ENCODE measurements at regions not wholly inside any gene's neighbourhood (a gene's known extent, or its start where the extent isn't known, plus 50 kb on each side); places are given as distances from the start of the nearest gene placed in this dataset.

- in situ Hi-C loops (cut with HindIII; ENCODE audit: low sequenced_read_pairs): no loop called here
- no peak for DNase-seq (ENCODE audit: low spot score)
Measured at GRCh38 chr20:40434122-40434521, 254.9 kb downstream of the MAFB start.

DNA sequence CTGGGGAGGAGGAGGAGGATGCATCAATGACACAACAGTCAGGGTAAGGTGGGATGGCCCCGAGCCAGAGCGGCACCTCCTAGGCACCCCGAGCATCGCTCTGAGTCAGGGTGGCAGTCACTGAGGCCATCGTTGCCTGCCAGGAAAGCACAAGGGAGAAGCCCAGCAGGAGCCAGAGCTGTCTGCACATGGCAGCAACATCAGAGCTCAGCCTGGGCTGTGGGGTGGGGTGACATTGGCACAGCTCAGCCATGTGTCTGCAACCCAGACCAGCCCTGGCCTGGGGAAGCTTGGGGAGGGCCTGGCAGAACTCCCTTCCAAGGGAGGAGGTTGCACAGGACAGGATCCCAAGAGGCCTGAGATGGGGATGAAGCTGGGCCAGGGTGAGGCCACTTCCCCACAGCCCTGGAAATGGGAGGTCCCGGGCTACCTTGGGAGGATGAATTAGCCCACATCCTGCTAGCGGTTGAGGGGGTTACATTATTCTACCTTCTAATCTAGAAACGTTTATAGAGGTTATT lies 255.6 kb downstream of the MAFB start:
- in situ Hi-C loops (cut with HindIII; ENCODE audit: low sequenced_read_pairs): no loop called here

GRCh38 chr20:40431611-40432010 lies 257.4 kb downstream of the MAFB start:
- in situ Hi-C loops (cut with HindIII; ENCODE audit: low sequenced_read_pairs): no loop called here
- no peak for DNase-seq (ENCODE audit: low spot score)

More for the DNA sequence above, 255.6 kb downstream of the MAFB start:
- no peak for DNase-seq (ENCODE audit: low spot score)

DNA sequence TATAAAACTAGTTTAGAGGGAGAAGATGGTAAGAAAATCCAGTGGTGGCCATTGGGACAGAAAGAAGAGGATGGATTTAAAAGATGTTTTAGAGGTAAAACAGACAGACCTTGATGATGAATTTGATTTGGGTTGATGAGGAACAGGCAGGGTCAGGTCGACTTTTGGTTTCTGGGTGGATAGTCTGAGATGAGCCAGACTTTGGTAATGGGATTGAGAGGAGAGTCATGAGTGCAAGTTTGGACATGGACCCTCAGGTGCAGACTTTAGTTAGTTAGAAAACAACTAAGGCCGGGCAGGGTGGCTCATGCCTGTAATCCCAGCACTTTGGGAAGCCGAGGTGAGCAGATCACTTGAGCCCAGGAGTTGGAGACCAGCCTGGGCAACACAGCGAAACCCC lies 257.9 kb downstream of the MAFB start:
- no peak for DNase-seq (ENCODE audit: low spot score)
- in situ Hi-C loops (cut with HindIII; ENCODE audit: low sequenced_read_pairs): no loop called here

GRCh38 chr20:40427026-40427425 lies 262.0 kb downstream of the MAFB start:
- in situ Hi-C loops (cut with HindIII; ENCODE audit: low sequenced_read_pairs): no loop called here
- DNase-seq (ENCODE audit: low spot score): no peak

- in situ Hi-C loops (cut with HindIII; ENCODE audit: low sequenced_read_pairs): no loop called here
Measured at GRCh38 chr20:40424695-40425094, 264.3 kb downstream of the MAFB start.

DNA sequence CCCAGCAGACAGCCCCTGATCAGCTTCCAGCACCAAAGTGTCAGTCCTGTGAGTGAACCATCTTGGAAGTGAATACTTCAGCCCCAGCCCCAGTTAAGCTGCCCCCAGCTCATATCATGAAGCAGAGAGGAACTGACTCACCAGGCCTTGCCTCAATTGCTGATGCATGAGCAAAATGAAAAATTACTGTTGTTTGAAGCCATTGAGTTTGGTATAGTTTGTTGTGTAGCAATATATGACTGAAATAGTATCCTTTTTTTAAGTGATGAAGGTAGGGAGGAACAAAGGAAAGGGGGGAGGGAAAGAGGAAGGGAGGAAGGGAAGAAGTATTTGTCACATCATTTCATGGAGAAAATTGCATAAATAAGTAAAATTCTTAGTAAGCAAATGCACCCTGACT lies 266.4 kb downstream of the MAFB start:
- in situ Hi-C loops (cut with HindIII; ENCODE audit: low sequenced_read_pairs): no loop called here

More at GRCh38 chr20:40424695-40425094, 264.3 kb downstream of the MAFB start:
- DNase-seq (ENCODE audit: low spot score): no peak

DNA sequence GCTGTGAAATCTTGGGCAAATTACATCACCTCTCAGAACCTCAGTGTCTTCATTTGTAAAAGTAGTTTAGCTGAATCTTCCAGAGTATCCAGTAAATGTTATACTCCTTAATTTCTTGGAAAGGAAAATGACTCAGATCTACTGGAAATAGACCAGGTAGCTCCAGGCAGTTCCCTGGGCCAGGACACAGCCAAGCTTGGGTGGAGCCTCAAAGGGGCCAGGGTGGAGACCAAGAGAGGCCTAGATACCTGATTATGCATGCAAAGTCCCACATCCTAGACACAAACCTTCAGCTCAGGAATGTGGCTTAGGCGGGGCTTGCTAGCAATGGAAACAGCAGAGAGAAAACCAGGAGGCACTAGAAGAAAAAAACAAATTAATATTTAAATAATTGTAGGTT lies 272.8 kb downstream of the MAFB start:
- no peak for DNase-seq (ENCODE audit: low spot score)
- in situ Hi-C loops (cut with HindIII; ENCODE audit: low sequenced_read_pairs): no loop called here

More for the DNA sequence above, 266.4 kb downstream of the MAFB start:
- no peak for DNase-seq (ENCODE audit: low spot score)

GRCh38 chr20:40414843-40415615 lies 274.0 kb downstream of the MAFB start:
- no peak for DNase-seq (ENCODE audit: low spot score)

DNA sequence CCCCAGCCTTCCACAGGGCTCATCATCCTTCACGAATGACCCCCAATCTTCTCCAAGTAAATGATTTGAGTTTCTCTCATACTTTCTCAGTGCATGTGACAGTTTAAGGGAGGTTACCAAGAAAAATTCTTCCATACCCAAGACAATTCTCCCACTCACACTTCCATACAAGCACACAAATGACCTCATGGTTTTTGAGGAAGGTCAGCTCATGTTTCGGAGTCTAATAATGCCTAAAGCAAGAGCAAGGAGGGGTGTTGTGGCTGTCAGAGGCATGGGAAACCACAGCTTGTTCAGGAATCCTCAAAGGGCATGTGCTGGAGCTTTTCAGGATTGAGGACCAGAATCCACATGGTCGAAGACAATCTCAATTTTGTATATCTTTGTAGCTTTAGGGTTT lies 279.0 kb downstream of the MAFB start:
- no peak for DNase-seq (ENCODE audit: low spot score)
- in situ Hi-C loops (cut with HindIII; ENCODE audit: low sequenced_read_pairs): no loop called here

More at GRCh38 chr20:40414843-40415615, 274.0 kb downstream of the MAFB start:
- in situ Hi-C loops (cut with HindIII; ENCODE audit: low sequenced_read_pairs): no loop called here

DNA sequence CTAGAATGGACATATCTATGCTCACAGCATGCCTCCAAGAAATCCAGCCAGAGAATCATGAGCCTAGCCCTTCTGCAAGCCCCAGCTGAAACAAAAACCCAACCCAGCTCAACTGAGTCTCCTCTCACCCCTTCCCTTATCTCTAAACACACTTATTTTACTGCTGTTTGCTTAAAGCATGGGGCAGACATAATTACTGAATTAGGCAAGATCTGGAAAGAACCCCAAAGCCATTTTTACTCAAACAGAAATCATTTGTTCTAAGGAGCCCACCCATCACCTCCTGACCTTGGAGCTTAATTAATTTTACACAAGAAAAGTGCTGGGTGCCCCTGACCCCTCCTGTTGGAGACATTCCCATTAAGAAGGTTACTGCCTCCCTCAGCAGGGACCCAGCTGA lies 291.6 kb downstream of the MAFB start:
- in situ Hi-C loops (cut with HindIII; ENCODE audit: low sequenced_read_pairs): no loop called here
- DNase-seq (ENCODE audit: low spot score): no peak

DNA sequence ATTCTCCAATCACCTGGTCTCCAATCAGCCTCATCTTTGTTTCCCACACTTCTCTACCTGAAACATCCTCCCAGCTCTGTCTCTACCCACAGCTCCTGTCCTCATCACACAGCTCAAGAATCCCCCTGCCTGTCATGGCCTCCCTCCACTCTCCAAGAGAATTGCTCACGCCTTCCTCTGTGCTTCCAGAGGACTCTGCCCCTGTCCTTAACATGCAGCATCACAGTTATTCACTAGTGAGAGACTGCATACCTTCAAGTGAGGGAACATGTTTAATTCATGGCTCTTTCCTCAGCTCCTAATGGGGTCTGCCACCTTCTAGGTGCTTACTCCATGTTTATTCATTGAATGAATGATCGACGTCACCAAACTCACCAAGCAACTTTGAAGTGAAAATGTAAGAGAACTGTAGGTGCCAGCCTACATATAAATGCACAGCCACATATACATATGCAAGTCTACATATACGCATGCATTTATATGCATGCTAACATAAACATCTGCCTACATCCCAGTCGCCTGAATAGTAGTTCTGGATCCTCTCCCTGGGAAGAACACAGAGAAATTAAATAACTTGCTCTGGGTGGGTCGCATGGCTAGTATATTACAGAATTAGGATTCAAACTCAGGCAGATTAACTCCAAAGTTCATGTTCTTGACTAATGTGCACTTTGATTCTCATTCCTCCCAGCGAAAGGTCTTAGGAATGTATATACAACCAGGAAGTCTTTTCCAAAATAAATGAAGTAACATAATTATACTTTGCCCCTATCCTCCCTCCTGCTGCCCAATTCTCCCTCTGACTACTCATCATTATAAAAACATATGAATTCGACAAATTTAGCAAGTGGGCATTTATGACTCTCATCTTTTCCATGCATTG lies 295.6 kb downstream of the MAFB start:
- DNase-seq (ENCODE audit: low spot score): no peak
- in situ Hi-C loops (cut with HindIII; ENCODE audit: low sequenced_read_pairs): no loop called here

DNA sequence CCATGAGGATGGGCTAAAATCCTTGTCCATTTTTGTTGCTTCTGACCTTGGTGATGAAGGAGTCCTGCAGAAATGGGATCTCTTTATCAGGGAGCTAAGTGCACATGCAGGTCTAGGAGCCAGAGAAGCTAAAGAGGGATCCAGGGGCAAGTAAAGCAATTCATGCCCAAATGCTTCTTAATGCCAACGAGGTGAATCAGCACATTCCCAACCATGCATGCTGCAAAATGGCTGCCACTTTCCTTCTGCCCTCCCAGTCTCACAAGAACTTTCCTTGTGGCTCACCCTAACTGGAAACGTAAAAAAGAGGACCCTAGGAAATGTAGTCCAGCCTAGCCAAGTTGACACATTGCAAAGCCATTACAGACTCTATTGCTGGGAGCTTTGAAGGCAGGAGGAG lies 298.4 kb downstream of the MAFB start:
- in situ Hi-C loops (cut with HindIII; ENCODE audit: low sequenced_read_pairs): no loop called here
- no peak for DNase-seq (ENCODE audit: low spot score)

- DNase-seq (ENCODE audit: low spot score): no peak
- in situ Hi-C loops (cut with HindIII; ENCODE audit: low sequenced_read_pairs): no loop called here
Measured at GRCh38 chr20:40370800-40371199, 318.2 kb downstream of the MAFB start.

DNA sequence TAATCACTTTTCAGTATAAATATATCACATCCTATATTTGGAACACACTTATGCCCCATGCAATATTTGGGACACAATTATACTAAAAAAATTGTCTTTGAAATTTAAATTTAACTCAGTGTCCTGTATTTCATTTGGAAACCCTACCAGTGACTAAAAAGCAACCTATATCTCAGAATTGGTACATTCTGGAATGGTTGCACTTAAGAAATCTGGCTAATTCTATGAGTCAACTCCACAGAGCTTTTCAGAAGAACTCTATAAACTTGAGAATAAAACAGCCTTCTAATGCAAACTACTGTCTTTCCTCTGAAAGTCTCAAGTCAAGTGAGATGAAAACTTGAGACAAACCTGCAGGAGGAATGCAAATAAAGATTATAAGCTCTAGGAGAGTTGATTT lies 320.2 kb downstream of the MAFB start:
- in situ Hi-C loops (cut with HindIII; ENCODE audit: low sequenced_read_pairs): no loop called here
- no peak for DNase-seq (ENCODE audit: low spot score)

GRCh38 chr20:40361916-40362315 lies 327.1 kb downstream of the MAFB start:
- no peak for DNase-seq (ENCODE audit: low spot score)
- in situ Hi-C loops (cut with HindIII; ENCODE audit: low sequenced_read_pairs): no loop called here

DNA sequence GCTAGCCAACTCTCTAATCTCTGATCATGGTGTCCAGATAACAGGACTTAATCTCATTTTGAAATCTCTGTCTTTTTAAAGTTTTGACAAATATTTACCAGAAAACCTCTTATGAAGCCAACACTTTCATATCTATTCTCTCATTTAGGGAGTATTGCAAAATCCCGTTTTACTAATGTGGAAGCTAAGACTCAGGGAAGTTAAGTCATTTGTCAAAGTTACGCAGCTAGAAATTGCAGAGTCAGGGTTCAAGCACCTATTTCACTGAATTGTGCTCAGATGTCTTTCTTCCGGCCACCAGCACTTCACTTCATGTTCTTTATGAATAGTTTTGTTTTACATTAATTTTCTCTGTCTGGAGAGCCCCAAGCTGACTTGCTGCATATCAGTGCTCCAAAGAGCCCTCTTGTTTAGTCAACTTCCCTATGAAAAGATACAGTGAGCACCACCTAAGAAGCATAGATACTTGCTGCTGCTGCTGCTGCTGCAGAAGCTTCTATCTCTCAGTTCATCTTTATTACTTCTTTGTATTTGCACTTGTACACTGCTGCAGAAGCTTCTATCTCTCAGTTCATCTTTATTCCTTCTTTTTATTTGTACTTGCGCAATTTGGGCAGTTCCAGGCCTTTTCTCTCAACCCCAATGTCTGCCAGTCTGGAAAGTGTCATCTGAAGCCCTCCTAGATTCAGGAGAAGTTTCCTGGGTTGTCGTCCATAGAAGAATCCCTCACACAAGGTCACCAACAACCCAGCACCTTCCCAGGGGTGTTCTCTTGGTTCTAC lies 329.7 kb downstream of the MAFB start:
- in situ Hi-C loops (cut with HindIII; ENCODE audit: low sequenced_read_pairs): no loop called here
- no peak for DNase-seq (ENCODE audit: low spot score)

DNA sequence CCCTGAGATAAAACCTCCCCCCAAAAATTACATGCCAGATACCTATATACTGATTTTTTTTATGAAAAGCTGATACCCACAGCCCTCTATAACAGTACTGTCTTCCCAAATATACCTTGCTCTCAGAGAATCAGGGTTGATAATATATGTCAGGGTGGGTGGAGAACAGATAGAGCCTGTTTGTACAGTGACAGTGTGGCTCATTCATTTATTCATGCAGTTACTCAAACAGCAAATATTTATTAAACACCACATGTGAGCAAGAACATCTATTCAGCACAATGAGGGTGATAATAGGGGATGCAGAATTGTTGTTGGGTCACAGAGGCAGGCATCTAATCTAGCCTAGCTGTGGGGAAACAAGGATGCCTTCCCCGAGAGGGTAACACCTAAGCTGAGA lies 334.2 kb downstream of the MAFB start:
- in situ Hi-C loops (cut with HindIII; ENCODE audit: low sequenced_read_pairs): no loop called here
- DNase-seq (ENCODE audit: low spot score): no peak

DNA sequence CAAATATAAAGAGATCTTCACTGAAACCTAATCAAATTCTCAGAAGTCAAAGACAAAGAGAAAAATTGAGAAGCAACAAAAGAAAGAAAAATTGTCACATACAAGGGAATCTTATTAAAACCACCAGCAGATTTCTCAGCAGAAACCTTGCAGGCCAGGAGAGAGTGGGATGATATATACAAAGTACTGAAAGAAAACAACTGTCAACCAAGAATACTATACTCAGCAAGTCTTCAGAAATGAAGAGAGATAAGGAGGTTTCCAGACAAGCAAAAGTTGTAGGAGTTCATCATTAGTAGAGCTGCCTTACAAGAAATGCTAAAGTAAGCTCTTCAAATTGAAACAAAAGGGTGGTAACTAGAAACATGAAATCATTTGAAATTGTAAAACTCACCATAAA lies 345.6 kb downstream of the MAFB start:
- in situ Hi-C loops (cut with HindIII; ENCODE audit: low sequenced_read_pairs): no loop called here
- no peak for DNase-seq (ENCODE audit: low spot score)

Measured in G401 (cell line).